IMR-90 (cell line): ENCODE measurements at regions not wholly inside any gene's neighbourhood (a gene's known extent, or its start where the extent isn't known, plus 50 kb on each side); places are given as distances from the start of the nearest gene placed in this dataset.

Source experiments
- ATAC-seq: fragments of 200-7000 bp; cut with Tn5 transposase; 2 replicates; pipeline ENCODE4 v1.9.1; 2020; ENCODE audit warnings: low read depth, mild to moderate bottlenecking, moderate library complexity
- BruUV-seq: library from RNA; stranded (reverse); fragments of 400-500 nt; replicated peaks from 2 replicates; lab custom pipeline; 2021; lab: Mats Ljungman, UMichigan
- CTCF ChIA-PET: fragments of 300-600 bp; formaldehyde crosslinking; extraction: SDS; loops from one replicate; lab custom pipeline; 2021; ENCODE audit warnings: antibody characterized with exemption; lab: Yijun Ruan, JAX
- POLR2A ChIA-PET: fragments of 300-600 bp; sonication (Branson Sonifier 250); formaldehyde crosslinking; loops from one replicate; lab custom pipeline; 2022; ENCODE audit warnings: antibody characterized with exemption; ENCODE audit not compliant: unreplicated experiment; lab: Charles Lee
- DNase-seq: peaks from one replicate; pipeline ENCODE4 v3.0.0; 2013
- H2AFZ ChIP-seq: replicated peaks from 2 replicates; pipeline ENCODE3; 2013; ENCODE audit warnings: low read length, mild to moderate bottlenecking; ENCODE audit not compliant: poor library complexity
- H2AK5ac ChIP-seq: 2 replicates; pipeline ENCODE4 v1.6.1; 2013; ENCODE audit warnings: low read depth, low read length, inconsistent platforms
- H2AK9ac ChIP-seq: replicated peaks from 2 replicates; pipeline ENCODE3; 2013; ENCODE audit warnings: mild to moderate bottlenecking, low read depth, low read length, moderate library complexity; ENCODE audit not compliant: poor library complexity
- H2BK120ac ChIP-seq: 2 replicates; pipeline ENCODE4 v1.6.1; 2013; ENCODE audit warnings: low read depth, low read length, inconsistent platforms
- H2BK15ac ChIP-seq: 3 replicates; pipeline ENCODE4 v1.6.1; 2013; ENCODE audit warnings: low read depth, low read length, inconsistent platforms
- H2BK20ac ChIP-seq: 2 replicates; pipeline ENCODE4 v1.6.1; 2013; ENCODE audit warnings: low read depth, mild to moderate bottlenecking, inconsistent platforms, low read length, moderate library complexity
- H2BK5ac ChIP-seq: 2 replicates; pipeline ENCODE4 v1.6.1; 2013; ENCODE audit warnings: mild to moderate bottlenecking, low read depth, low read length, inconsistent platforms; ENCODE audit not compliant: poor library complexity, severe bottlenecking
- H3K14ac ChIP-seq: replicated peaks from 2 replicates; pipeline ENCODE4 v1.6.1; 2013; ENCODE audit warnings: low read depth, low read length, inconsistent platforms
- H3K18ac ChIP-seq: 2 replicates; pipeline ENCODE4 v1.6.1; 2013; ENCODE audit warnings: low read depth, low read length, control low read depth
- H3K23ac ChIP-seq: 2 replicates; pipeline ENCODE4 v1.6.1; 2013; ENCODE audit warnings: low read depth, low read length, inconsistent platforms
- H3K27ac ChIP-seq: 2 replicates; pipeline ENCODE4 v1.5.1; 2013; ENCODE audit warnings: mild to moderate bottlenecking, control low read depth, low read length; ENCODE audit not compliant: insufficient read depth
- H3K27me3 ChIP-seq: 2 replicates; pipeline ENCODE4 v1.6.1; 2013; ENCODE audit warnings: low read length; ENCODE audit not compliant: control insufficient read depth, insufficient read depth
- H3K36me3 ChIP-seq: 2 replicates; pipeline ENCODE4 v1.6.1; 2013; ENCODE audit warnings: low read length, mixed read lengths; ENCODE audit not compliant: control insufficient read depth, insufficient read depth
- H3K4ac ChIP-seq: 2 replicates; pipeline ENCODE4 v1.6.1; 2013; ENCODE audit warnings: low read depth, low read length, inconsistent platforms
- H3K4me1 ChIP-seq: 2 replicates; pipeline ENCODE4 v1.6.1; 2013; ENCODE audit warnings: low read length, mixed read lengths; ENCODE audit not compliant: control insufficient read depth, insufficient read depth
- H3K4me2 ChIP-seq: 2 replicates; pipeline ENCODE4 v1.6.1; 2013; ENCODE audit warnings: low read depth, mild to moderate bottlenecking, control low read depth, low read length, moderate library complexity
- H3K4me3 ChIP-seq: 2 replicates; pipeline ENCODE4 v1.5.1; 2013; ENCODE audit warnings: low read depth, mild to moderate bottlenecking, control low read depth, low read length, moderate library complexity; ENCODE audit not compliant: insufficient read depth
- H3K56ac ChIP-seq: 2 replicates; pipeline ENCODE4 v1.6.1; 2013; ENCODE audit warnings: low read length, inconsistent platforms; ENCODE audit not compliant: insufficient read depth; ENCODE audit errors: extremely low read depth
- H3K79me1 ChIP-seq, 2 experiments: 2 replicates each; pipeline ENCODE4 v1.6.1; 2013; ENCODE audit warnings: low read length in 2 of 2, inconsistent platforms in 1 of 2, low read depth in 1 of 2
- H3K9ac ChIP-seq: 2 replicates; pipeline ENCODE4 v1.6.1; 2013; ENCODE audit warnings: low read depth, low read length, control low read depth
- H3K9me1 ChIP-seq: 2 replicates; pipeline ENCODE4 v1.6.1; 2013; ENCODE audit warnings: low read length, inconsistent platforms; ENCODE audit not compliant: insufficient read depth
- H3K9me3 ChIP-seq: 2 replicates; pipeline ENCODE4 v1.6.1; 2013; ENCODE audit warnings: low read length; ENCODE audit not compliant: control insufficient read depth, insufficient read depth
- H4K20me1 ChIP-seq: 2 replicates; pipeline ENCODE4 v1.6.1; 2013; ENCODE audit warnings: low read length, inconsistent platforms; ENCODE audit not compliant: insufficient read depth
- H4K5ac ChIP-seq: 2 replicates; pipeline ENCODE4 v1.6.1; 2013; ENCODE audit warnings: mild to moderate bottlenecking, low read depth, low read length, control low read depth
- H4K8ac ChIP-seq, 2 experiments: 2 replicates each; pipeline ENCODE4 v1.6.1; 2013; ENCODE audit warnings: low read depth in 2 of 2, low read length in 2 of 2, control low read depth in 1 of 2, inconsistent platforms in 1 of 2
- H4K91ac ChIP-seq: 2 replicates; pipeline ENCODE4 v1.6.1; 2013; ENCODE audit warnings: low read depth, low read length, inconsistent platforms; ENCODE audit not compliant: insufficient read depth
- BHLHE40 ChIP-seq: fragments of 150-350 bp; IDR thresholded peaks from 2 replicates; pipeline ENCODE4 v1.6.1; 2016; ENCODE audit warnings: mild to moderate bottlenecking, low read depth, low read length
- CEBPB ChIP-seq: IDR thresholded peaks from 2 replicates; pipeline ENCODE4 v1.6.1; 2012; ENCODE audit warnings: low read depth, low read length, improper control_type of control experiment
- CHD1 ChIP-seq: IDR thresholded peaks from 2 replicates; pipeline ENCODE4 v1.6.1; 2012; ENCODE audit warnings: low read depth, low read length, improper control_type of control experiment
- FOS ChIP-seq: fragments of 150-350 bp; IDR thresholded peaks from 2 replicates; pipeline ENCODE4 v1.6.1; 2016; ENCODE audit warnings: low read depth, low read length
- MAFK ChIP-seq: IDR thresholded peaks from 2 replicates; pipeline ENCODE4 v1.6.1; 2012; ENCODE audit warnings: low read depth, low read length, improper control_type of control experiment
- MAZ ChIP-seq: IDR thresholded peaks from 2 replicates; pipeline ENCODE4 v1.6.1; 2012; ENCODE audit warnings: low read depth, mild to moderate bottlenecking, low read length, improper control_type of control experiment, moderate library complexity, borderline replicate concordance
- MXI1 ChIP-seq: IDR thresholded peaks from 2 replicates; pipeline ENCODE4 v1.6.1; 2012; ENCODE audit warnings: low read depth, mild to moderate bottlenecking, low read length, moderate library complexity, borderline replicate concordance
- NFE2L2 ChIP-seq: fragments of 150-350 bp; IDR thresholded peaks from 2 replicates; pipeline ENCODE4 v1.6.1; 2016; ENCODE audit warnings: low read depth, mild to moderate bottlenecking, low read length
- POLR2A ChIP-seq: IDR thresholded peaks from 2 replicates; pipeline ENCODE4 v1.6.1; 2012; ENCODE audit warnings: mild to moderate bottlenecking, low read depth, low read length
- RAD21 ChIP-seq: IDR thresholded peaks from 2 replicates; pipeline ENCODE4 v1.6.1; 2012; ENCODE audit warnings: low read length, improper control_type of control experiment
- RCOR1 ChIP-seq: IDR thresholded peaks from 2 replicates; pipeline ENCODE4 v1.6.1; 2012; ENCODE audit warnings: mild to moderate bottlenecking, low read length, improper control_type of control experiment; ENCODE audit not compliant: insufficient replicate concordance
- SMC3 ChIP-seq: fragments of 150-350 bp; IDR thresholded peaks from 2 replicates; pipeline ENCODE4 v1.6.1; 2016; ENCODE audit warnings: low read depth, mild to moderate bottlenecking, antibody characterized with exemption, low read length, moderate library complexity
- WGBS, 2 experiments: methylation state at CpG; one replicate each; pipeline versions ENCODE4 v1.1.5 to v1.1.7; 2013; ENCODE audit warnings: missing lambda C conversion rate in 2 of 2; ENCODE audit not compliant: insufficient read length in 1 of 2; ENCODE audit errors: extremely low coverage in 2 of 2; 5-methylcytosine and 5-hydroxymethylcytosine counted together
- dilution Hi-C: fragments of 300-500 bp; cut with HindIII; formaldehyde crosslinking; loops from one replicate; pipeline ENCODE4 v1.14.3; 2018; ENCODE audit warnings: low sequenced_read_pairs; ENCODE audit not compliant: unreplicated experiment
- in situ Hi-C: fragments of 300-500 bp; cut with MboI; formaldehyde crosslinking; loops from 3 replicates; pipeline ENCODE4 v1.14.3; 2019; ENCODE audit warnings: low sequenced_read_pairs, inconsistent platforms, mixed read lengths
- intact Hi-C: fragments of 100-400 bp; cut with micrococcal nuclease; formaldehyde crosslinking; loops from 2 replicates; pipeline ENCODE4 v1.10.0; 2022
- TF ChIP-seq, protein P1 (sequence below): fragments of 150-350 bp; IDR thresholded peaks from 2 replicates; pipeline ENCODE4 v1.6.1; 2017; ENCODE audit warnings: mild to moderate bottlenecking, antibody characterized with exemption, low read length, low read depth
- TF ChIP-seq, protein P2 (sequence below): conservative IDR thresholded peaks from 2 replicates; pipeline ENCODE4 v1.5.1; 2012; ENCODE audit warnings: mild to moderate bottlenecking, low read depth, low read length, improper control_type of control experiment
- TF ChIP-seq, protein P3 (sequence below): fragments of 150-350 bp; IDR thresholded peaks from 2 replicates; pipeline ENCODE4 v1.6.1; 2016; ENCODE audit warnings: low read depth, mild to moderate bottlenecking, low read length, moderate library complexity, borderline replicate concordance

DNA sequence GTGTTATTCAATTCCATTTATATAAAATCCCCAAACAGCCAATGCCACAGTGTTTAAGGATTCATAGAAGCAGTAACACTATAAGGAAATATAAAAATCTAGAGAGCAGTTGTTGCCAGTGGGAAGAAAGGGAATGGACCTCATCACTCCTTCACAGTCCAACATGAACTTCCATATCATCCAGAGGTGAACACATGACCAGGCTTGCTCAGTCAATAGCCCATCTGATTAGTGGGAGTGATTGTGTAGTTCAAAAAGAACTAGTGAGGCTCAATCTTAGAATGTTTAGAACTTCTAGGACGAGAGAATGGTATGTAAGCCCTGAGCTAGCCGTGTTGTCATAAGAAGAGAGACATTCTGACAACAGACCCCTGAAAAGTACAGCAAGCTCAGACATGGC, 314.1 kb downstream of the LIG4 start:
- H3K27ac ChIP-seq: no peak overlapping the region; the same call in 1 of the 2 replicates
- BruUV-seq: no TSS peak
- ATAC-seq: peak; percentile 44
- peak overlapping the region; percentile 94 for H3K14ac ChIP-seq
- H4K8ac ChIP-seq: peak overlapping the region; percentile 49 to 77; a peak in 3 of 4 replicates
- no peaks in the 10 kb centered on the region for H3K36me3 ChIP-seq
- TF ChIP-seq, protein P1, sequence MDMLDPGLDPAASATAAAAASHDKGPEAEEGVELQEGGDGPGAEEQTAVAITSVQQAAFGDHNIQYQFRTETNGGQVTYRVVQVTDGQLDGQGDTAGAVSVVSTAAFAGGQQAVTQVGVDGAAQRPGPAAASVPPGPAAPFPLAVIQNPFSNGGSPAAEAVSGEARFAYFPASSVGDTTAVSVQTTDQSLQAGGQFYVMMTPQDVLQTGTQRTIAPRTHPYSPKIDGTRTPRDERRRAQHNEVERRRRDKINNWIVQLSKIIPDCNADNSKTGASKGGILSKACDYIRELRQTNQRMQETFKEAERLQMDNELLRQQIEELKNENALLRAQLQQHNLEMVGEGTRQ: no peak
- TF ChIP-seq RAD21 (no peak), RCOR1 (no peak), NFE2L2 (no peak), BHLHE40 (no peak), MAZ (no peak), CHD1 (no peak), FOS (no peak), MAFK (no peak), SMC3 (no peak), POLR2A (no peak), MXI1 (no peak), CEBPB (no peak)
- TF ChIP-seq, protein P2, sequence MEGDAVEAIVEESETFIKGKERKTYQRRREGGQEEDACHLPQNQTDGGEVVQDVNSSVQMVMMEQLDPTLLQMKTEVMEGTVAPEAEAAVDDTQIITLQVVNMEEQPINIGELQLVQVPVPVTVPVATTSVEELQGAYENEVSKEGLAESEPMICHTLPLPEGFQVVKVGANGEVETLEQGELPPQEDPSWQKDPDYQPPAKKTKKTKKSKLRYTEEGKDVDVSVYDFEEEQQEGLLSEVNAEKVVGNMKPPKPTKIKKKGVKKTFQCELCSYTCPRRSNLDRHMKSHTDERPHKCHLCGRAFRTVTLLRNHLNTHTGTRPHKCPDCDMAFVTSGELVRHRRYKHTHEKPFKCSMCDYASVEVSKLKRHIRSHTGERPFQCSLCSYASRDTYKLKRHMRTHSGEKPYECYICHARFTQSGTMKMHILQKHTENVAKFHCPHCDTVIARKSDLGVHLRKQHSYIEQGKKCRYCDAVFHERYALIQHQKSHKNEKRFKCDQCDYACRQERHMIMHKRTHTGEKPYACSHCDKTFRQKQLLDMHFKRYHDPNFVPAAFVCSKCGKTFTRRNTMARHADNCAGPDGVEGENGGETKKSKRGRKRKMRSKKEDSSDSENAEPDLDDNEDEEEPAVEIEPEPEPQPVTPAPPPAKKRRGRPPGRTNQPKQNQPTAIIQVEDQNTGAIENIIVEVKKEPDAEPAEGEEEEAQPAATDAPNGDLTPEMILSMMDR: no peak
- TF ChIP-seq, protein P3, sequence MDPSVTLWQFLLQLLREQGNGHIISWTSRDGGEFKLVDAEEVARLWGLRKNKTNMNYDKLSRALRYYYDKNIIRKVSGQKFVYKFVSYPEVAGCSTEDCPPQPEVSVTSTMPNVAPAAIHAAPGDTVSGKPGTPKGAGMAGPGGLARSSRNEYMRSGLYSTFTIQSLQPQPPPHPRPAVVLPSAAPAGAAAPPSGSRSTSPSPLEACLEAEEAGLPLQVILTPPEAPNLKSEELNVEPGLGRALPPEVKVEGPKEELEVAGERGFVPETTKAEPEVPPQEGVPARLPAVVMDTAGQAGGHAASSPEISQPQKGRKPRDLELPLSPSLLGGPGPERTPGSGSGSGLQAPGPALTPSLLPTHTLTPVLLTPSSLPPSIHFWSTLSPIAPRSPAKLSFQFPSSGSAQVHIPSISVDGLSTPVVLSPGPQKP: no peak
- peak overlapping the region; percentile 76; the same call in 1 of the 2 replicates for H3K23ac ChIP-seq
- no peak overlapping the region for H3K4me3 ChIP-seq
- no CpG with 5 or more reads among the region's 2 CpGs for WGBS, 2 experiments
- H4K5ac ChIP-seq: peak overlapping the region; percentile 95
- H3K27me3 ChIP-seq: no peaks in the 10 kb centered on the region
- H2BK5ac ChIP-seq: peak overlapping the region; percentile 87
- H4K20me1 ChIP-seq: no peaks in the 10 kb centered on the region
- ChIA-PET POLR2A (interaction anchor here (0.5 kb wide), 1 partner anchor 50 kb away, joined by 3 read pairs; no protein-coding TSS in a partner anchor), CTCF (no interaction called here)
- peak overlapping the region; percentile 88 for H2BK120ac ChIP-seq
- no peak for DNase-seq
- peak overlapping the region; percentile 84; the same call in 1 of the 2 replicates for H3K4ac ChIP-seq
- peak overlapping the region; percentile 80; the same call in 2 of the 3 replicates for H2BK15ac ChIP-seq
- peak overlapping the region; percentile 96; the same call in 1 of the 2 replicates for H2BK20ac ChIP-seq
- no peak overlapping the region for H3K4me2 ChIP-seq
- H3K9me3 ChIP-seq: no peaks in the 10 kb centered on the region
- dilution Hi-C loops: no loop called here
- H3K56ac ChIP-seq: 0 out of 2 replicates have a peak overlapping the region, but pooled peaks have one; percentile 35
- no peak overlapping the region for H2AFZ ChIP-seq
- in situ Hi-C loops: no loop called here
- no peak overlapping the region for H3K9ac ChIP-seq
- H2AK5ac ChIP-seq: peak overlapping the region; percentile 92
- no peaks in the 10 kb centered on the region for H3K9me1 ChIP-seq
- H3K4me1 ChIP-seq: peaks cover 3% of the 10 kb centered on the region; the same call in 1 of the 2 replicates
- intact Hi-C loops: no loop called here
- peak overlapping the region; percentile 80 for H4K91ac ChIP-seq
- peak overlapping the region; percentile 98; the same call in 1 of the 2 replicates for H3K18ac ChIP-seq
- no peak overlapping the region for H2AK9ac ChIP-seq
- no peaks in the 10 kb centered on the region for H3K79me1 ChIP-seq
